ENCODE measurements at regions not wholly inside any gene's neighbourhood (a gene's known extent, or its start where the extent isn't known, plus 50 kb on each side); places are given as distances from the start of the nearest gene placed in this dataset.
"Not testable (repeated sequence)": the region's sequence is repeated elsewhere in the genome, so short reads cannot be mapped to it uniquely, and the experiment has no call there.

GRCh38 chr16:8127070-8127469, 463.2 kb downstream of the TMEM114 start:
- no peaks in the 10 kb centered on the region for H3K9me3 ChIP-seq (ENCODE audit: control insufficient read depth, insufficient read depth, low read length)

GRCh38 chr16:8126313-8126712, 464.0 kb downstream of the TMEM114 start:
- Histone ChIP-seq H3K9me3 (ENCODE audit: control insufficient read depth, insufficient read depth, low read length) (no peaks in the 10 kb centered on the region), H3K4me1 (ENCODE audit: control insufficient read depth, insufficient read depth, low read length) (no peaks in the 10 kb centered on the region), H3K27me3 (ENCODE audit: control insufficient read depth, insufficient read depth, low read length) (no peaks in the 10 kb centered on the region), H3K4me3 (ENCODE audit: low read depth, low read length) (no peak overlapping the region), H3K36me3 (ENCODE audit: control insufficient read depth, insufficient read depth, low read length) (no peaks in the 10 kb centered on the region), H3K9ac (ENCODE audit: low read depth, low read length) (no peak overlapping the region), H3K27ac (ENCODE audit: low read depth, low read length) (no peak overlapping the region)

More at GRCh38 chr16:8127070-8127469, 463.2 kb downstream of the TMEM114 start:
- H3K4me1 ChIP-seq (ENCODE audit: control insufficient read depth, insufficient read depth, low read length), result no peaks in the 10 kb centered on the region
- no peaks in the 10 kb centered on the region for H3K27me3 ChIP-seq (ENCODE audit: control insufficient read depth, insufficient read depth, low read length)
- no peak overlapping the region for H3K4me3 ChIP-seq (ENCODE audit: low read depth, low read length)
- H3K36me3 ChIP-seq (ENCODE audit: control insufficient read depth, insufficient read depth, low read length), result no peaks in the 10 kb centered on the region
- no peak overlapping the region for H3K9ac ChIP-seq (ENCODE audit: low read depth, low read length)
- H3K27ac ChIP-seq (ENCODE audit: low read depth, low read length), result no peak overlapping the region

GRCh38 chr16:8120001-8120400, 470.3 kb downstream of the TMEM114 start:
- Histone ChIP-seq H3K4me3 (ENCODE audit: low read depth, low read length) (no peak overlapping the region), H3K27me3 (ENCODE audit: control insufficient read depth, insufficient read depth, low read length) (no peaks in the 10 kb centered on the region), H3K36me3 (ENCODE audit: control insufficient read depth, insufficient read depth, low read length) (no peaks in the 10 kb centered on the region), H3K9ac (ENCODE audit: low read depth, low read length) (no peak overlapping the region), H3K27ac (ENCODE audit: low read depth, low read length) (no peak overlapping the region), H3K9me3 (ENCODE audit: control insufficient read depth, insufficient read depth, low read length) (no peaks in the 10 kb centered on the region), H3K4me1 (ENCODE audit: control insufficient read depth, insufficient read depth, low read length) (no peaks in the 10 kb centered on the region)

- Histone ChIP-seq H3K4me1 (ENCODE audit: control insufficient read depth, insufficient read depth, low read length) (no peaks in the 10 kb centered on the region), H3K27ac (ENCODE audit: low read depth, low read length) (no peak overlapping the region), H3K4me3 (ENCODE audit: low read depth, low read length) (no peak overlapping the region), H3K9ac (ENCODE audit: low read depth, low read length) (no peak overlapping the region), H3K36me3 (ENCODE audit: control insufficient read depth, insufficient read depth, low read length) (no peaks in the 10 kb centered on the region), H3K27me3 (ENCODE audit: control insufficient read depth, insufficient read depth, low read length) (no peaks in the 10 kb centered on the region), H3K9me3 (ENCODE audit: control insufficient read depth, insufficient read depth, low read length) (no peaks in the 10 kb centered on the region)
Measured at GRCh38 chr16:8115814-8116213, 474.5 kb downstream of the TMEM114 start.

- H3K27me3 ChIP-seq (ENCODE audit: control insufficient read depth, insufficient read depth, low read length); H3K27ac ChIP-seq (ENCODE audit: low read depth, low read length); H3K4me1 ChIP-seq (ENCODE audit: control insufficient read depth, insufficient read depth, low read length); H3K4me3 ChIP-seq (ENCODE audit: low read depth, low read length); H3K9ac ChIP-seq (ENCODE audit: low read depth, low read length); H3K9me3 ChIP-seq (ENCODE audit: control insufficient read depth, insufficient read depth, low read length); H3K36me3 ChIP-seq (ENCODE audit: control insufficient read depth, insufficient read depth, low read length): not testable (repeated sequence)
Measured at GRCh38 chr16:8114941-8115340, 475.4 kb downstream of the TMEM114 start.

- Histone ChIP-seq H3K4me3 (ENCODE audit: low read depth, low read length) (no peak overlapping the region), H3K9ac (ENCODE audit: low read depth, low read length) (no peak overlapping the region), H3K9me3 (ENCODE audit: control insufficient read depth, insufficient read depth, low read length) (no peaks in the 10 kb centered on the region), H3K27ac (ENCODE audit: low read depth, low read length) (no peak overlapping the region), H3K4me1 (ENCODE audit: control insufficient read depth, insufficient read depth, low read length) (no peaks in the 10 kb centered on the region), H3K36me3 (ENCODE audit: control insufficient read depth, insufficient read depth, low read length) (no peaks in the 10 kb centered on the region), H3K27me3 (ENCODE audit: control insufficient read depth, insufficient read depth, low read length) (no peaks in the 10 kb centered on the region)
Measured at GRCh38 chr16:8113843-8114242, 476.5 kb downstream of the TMEM114 start.

GRCh38 chr16:8110572-8111514, 479.5 kb downstream of the TMEM114 start:
- H3K27me3 ChIP-seq (ENCODE audit: control insufficient read depth, insufficient read depth, low read length), result no peaks in the 10 kb centered on the region
- H3K4me3 ChIP-seq (ENCODE audit: low read depth, low read length), result no peak overlapping the region
- H3K4me1 ChIP-seq (ENCODE audit: control insufficient read depth, insufficient read depth, low read length), result no peaks in the 10 kb centered on the region
- no peaks in the 10 kb centered on the region for H3K9me3 ChIP-seq (ENCODE audit: control insufficient read depth, insufficient read depth, low read length)
- H3K27ac ChIP-seq (ENCODE audit: low read depth, low read length), result no peak overlapping the region
- H3K36me3 ChIP-seq (ENCODE audit: control insufficient read depth, insufficient read depth, low read length), result no peaks in the 10 kb centered on the region
- H3K9ac ChIP-seq (ENCODE audit: low read depth, low read length), result no peak overlapping the region

- Histone ChIP-seq H3K27ac (ENCODE audit: low read depth, low read length) (no peak overlapping the region), H3K4me1 (ENCODE audit: control insufficient read depth, insufficient read depth, low read length) (no peaks in the 10 kb centered on the region), H3K9ac (ENCODE audit: low read depth, low read length) (no peak overlapping the region), H3K4me3 (ENCODE audit: low read depth, low read length) (no peak overlapping the region), H3K27me3 (ENCODE audit: control insufficient read depth, insufficient read depth, low read length) (no peaks in the 10 kb centered on the region), H3K9me3 (ENCODE audit: control insufficient read depth, insufficient read depth, low read length) (no peaks in the 10 kb centered on the region), H3K36me3 (ENCODE audit: control insufficient read depth, insufficient read depth, low read length) (no peaks in the 10 kb centered on the region)
Measured at GRCh38 chr16:8109510-8110369, 480.6 kb downstream of the TMEM114 start.

- Histone ChIP-seq H3K27me3 (ENCODE audit: control insufficient read depth, insufficient read depth, low read length) (no peaks in the 10 kb centered on the region), H3K27ac (ENCODE audit: low read depth, low read length) (no peak overlapping the region), H3K9ac (ENCODE audit: low read depth, low read length) (no peak overlapping the region), H3K36me3 (ENCODE audit: control insufficient read depth, insufficient read depth, low read length) (no peaks in the 10 kb centered on the region), H3K4me1 (ENCODE audit: control insufficient read depth, insufficient read depth, low read length) (no peaks in the 10 kb centered on the region), H3K9me3 (ENCODE audit: control insufficient read depth, insufficient read depth, low read length) (no peaks in the 10 kb centered on the region), H3K4me3 (ENCODE audit: low read depth, low read length) (no peak overlapping the region)
Measured at GRCh38 chr16:8108991-8109509, 481.3 kb downstream of the TMEM114 start.

GRCh38 chr16:8107296-8107695, 483.0 kb downstream of the TMEM114 start:
- H3K9me3 ChIP-seq (ENCODE audit: control insufficient read depth, insufficient read depth, low read length), result no peaks in the 10 kb centered on the region
- no peak overlapping the region for H3K4me3 ChIP-seq (ENCODE audit: low read depth, low read length)
- H3K4me1 ChIP-seq (ENCODE audit: control insufficient read depth, insufficient read depth, low read length), result no peaks in the 10 kb centered on the region
- H3K27ac ChIP-seq (ENCODE audit: low read depth, low read length), result no peak overlapping the region
- H3K9ac ChIP-seq (ENCODE audit: low read depth, low read length), result no peak overlapping the region
- H3K27me3 ChIP-seq (ENCODE audit: control insufficient read depth, insufficient read depth, low read length), result no peaks in the 10 kb centered on the region
- H3K36me3 ChIP-seq (ENCODE audit: control insufficient read depth, insufficient read depth, low read length), result no peaks in the 10 kb centered on the region

Data from HUES48 (cell line).